Keratinocyte (primary cell): ENCODE measurements at regions not wholly inside any gene's neighbourhood (a gene's known extent, or its start where the extent isn't known, plus 50 kb on each side); places are given as distances from the start of the nearest gene placed in this dataset.

ENCODE experiments used
- DNase-seq: peaks from one replicate; pipeline ENCODE4 v3.0.0-alpha.2; 2011; ENCODE audit warnings: low read depth, missing footprints, low spot score
- FAIRE-seq: peaks from 2 replicates; lab custom pipeline; 2011; peaks lifted over from hg19 to GRCh38; lab: Jason Lieb, UNC
- H2AFZ ChIP-seq: 2 replicates; pipeline ENCODE4 v1.6.0; 2012; ENCODE audit warnings: low read length, control low read depth, inconsistent platforms; ENCODE audit not compliant: control insufficient read depth
- H3K27ac ChIP-seq: 2 replicates; pipeline ENCODE4 v1.5.1; 2011; ENCODE audit warnings: low read length; ENCODE audit not compliant: control insufficient read depth, insufficient read depth
- H3K27me3 ChIP-seq: 3 replicates; pipeline ENCODE4 v1.6.0; 2011; ENCODE audit warnings: low read length; ENCODE audit not compliant: control insufficient read depth, insufficient read depth; ENCODE audit errors: extremely low read depth
- H3K36me3 ChIP-seq, 2 experiments: 2 replicates in 1 of 2; 3 replicates in 1 of 2; pipeline ENCODE4 v1.5.1; 2011; ENCODE audit warnings: low read length in 2 of 2, mild to moderate bottlenecking in 1 of 2; ENCODE audit not compliant: control insufficient read depth in 2 of 2, insufficient read depth in 2 of 2; ENCODE audit errors: extremely low read depth in 1 of 2
- H3K4me1 ChIP-seq: 3 replicates; pipeline ENCODE4 v1.5.1; 2011; ENCODE audit warnings: low read length; ENCODE audit not compliant: control insufficient read depth, insufficient read depth; ENCODE audit errors: extremely low read depth
- H3K4me2 ChIP-seq: 3 replicates; pipeline ENCODE4 v1.6.0; 2011; ENCODE audit warnings: low read depth, low read length; ENCODE audit not compliant: control insufficient read depth, insufficient read depth; ENCODE audit errors: extremely low read depth
- H3K4me3 ChIP-seq, 3 experiments: fragments of 200-600 bp in 1 of 3; sonication (generic) in 1 of 3; 2 replicates in 2 of 3; 3 replicates in 1 of 3; pipeline ENCODE4 v1.5.1; 2011 to 2016; ENCODE audit warnings: low read length in 3 of 3, mild to moderate bottlenecking in 3 of 3, control low read depth in 2 of 3, inconsistent platforms in 1 of 3, low read depth in 1 of 3, mixed read lengths in 1 of 3, mixed run types in 1 of 3, moderate library complexity in 1 of 3; ENCODE audit not compliant: control insufficient read depth in 2 of 3, insufficient read depth in 2 of 3; ENCODE audit errors: extremely low read depth in 1 of 3
- H3K79me2 ChIP-seq: 2 replicates; pipeline ENCODE4 v1.6.0; 2012; ENCODE audit warnings: low read length; ENCODE audit not compliant: control insufficient read depth, insufficient read depth
- H3K9ac ChIP-seq: 3 replicates; pipeline ENCODE4 v1.6.0; 2011; ENCODE audit warnings: low read length; ENCODE audit not compliant: control insufficient read depth, insufficient read depth; ENCODE audit errors: extremely low read depth
- H3K9me1 ChIP-seq: 3 replicates; pipeline ENCODE4 v1.6.0; 2011; ENCODE audit warnings: low read length; ENCODE audit not compliant: control insufficient read depth, insufficient read depth; ENCODE audit errors: extremely low read depth
- H3K9me3 ChIP-seq: 2 replicates; pipeline ENCODE4 v1.5.1; 2012; ENCODE audit warnings: low read depth, low read length; ENCODE audit not compliant: control insufficient read depth
- H4K20me1 ChIP-seq: 3 replicates; pipeline ENCODE4 v1.6.0; 2011; ENCODE audit warnings: low read length; ENCODE audit not compliant: control insufficient read depth, insufficient read depth; ENCODE audit errors: extremely low read depth
- EZH2 ChIP-seq: IDR thresholded peaks from one replicate; pipeline ENCODE4 v1.6.1; 2012; ENCODE audit warnings: inconsistent platforms, mild to moderate bottlenecking, low read length, moderate library complexity
- dilution Hi-C: fragments of 300-500 bp; cut with MboI; formaldehyde crosslinking; loops from one replicate; pipeline ENCODE4 v1.7.0; 2020; ENCODE audit warnings: low sequenced_read_pairs; ENCODE audit not compliant: extremely low pct_ligation_motif_present
- TF ChIP-seq, protein P1 (sequence below), 3 experiments: IDR thresholded peaks in 1 of 3; conservative IDR thresholded peaks in 1 of 3; optimal IDR thresholded peaks in 1 of 3; 2 replicates in 2 of 3; 3 replicates in 1 of 3; pipeline versions ENCODE3 to v1.5.1; 2011; ENCODE audit warnings: low read length in 3 of 3, mild to moderate bottlenecking in 3 of 3, moderate library complexity in 2 of 3, control low read depth in 1 of 3, inconsistent platforms in 1 of 3; ENCODE audit not compliant: insufficient read depth in 2 of 3; ENCODE audit errors: extremely low read depth in 1 of 3

DNA sequence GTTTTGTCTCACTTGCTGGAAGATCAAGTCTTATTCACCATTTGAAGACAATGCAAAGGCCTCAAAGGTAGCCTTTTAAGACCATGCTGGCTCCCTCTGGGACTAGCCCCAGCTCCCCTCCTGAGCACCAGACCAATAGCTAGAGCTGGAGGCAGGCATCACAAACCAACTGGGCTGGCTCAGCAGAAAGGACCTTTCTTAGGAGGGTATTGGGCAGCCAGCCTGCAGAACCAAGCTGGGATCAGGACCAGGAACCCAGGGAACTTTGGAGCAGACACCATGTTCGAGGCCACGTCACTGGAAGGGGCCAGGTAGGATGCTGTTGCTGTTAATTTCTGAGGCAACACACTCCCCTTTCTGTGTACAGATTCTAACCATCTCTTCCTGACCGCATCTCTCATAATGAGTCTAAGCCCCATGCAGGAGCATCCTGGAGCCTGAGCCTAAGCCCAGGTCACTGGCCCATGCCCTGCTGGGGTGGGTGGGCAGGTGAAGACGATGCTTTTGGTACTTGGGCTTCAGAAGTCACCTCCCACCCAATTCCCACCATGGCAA lies 81.4 kb upstream of the KLF13 start:
- Histone ChIP-seq H3K27ac (no peak overlapping the region), H3K79me2 (no peaks in the 10 kb centered on the region), H3K9me3 (no peaks in the 10 kb centered on the region), H3K36me3 (no peaks in the 10 kb centered on the region), H4K20me1 (no peaks in the 10 kb centered on the region), H2AFZ (no peak overlapping the region), H3K4me1 (no peaks in the 10 kb centered on the region), H3K9me1 (no peaks in the 10 kb centered on the region), H3K9ac (no peak overlapping the region), H3K4me2 (no peak overlapping the region), H3K27me3 (peaks cover 3% of the 10 kb centered on the region), H3K4me3 (no peak overlapping the region)
- FAIRE-seq (no peak), DNase-seq (no peak)
- TF ChIP-seq EZH2: no peak
- TF ChIP-seq, protein P1, sequence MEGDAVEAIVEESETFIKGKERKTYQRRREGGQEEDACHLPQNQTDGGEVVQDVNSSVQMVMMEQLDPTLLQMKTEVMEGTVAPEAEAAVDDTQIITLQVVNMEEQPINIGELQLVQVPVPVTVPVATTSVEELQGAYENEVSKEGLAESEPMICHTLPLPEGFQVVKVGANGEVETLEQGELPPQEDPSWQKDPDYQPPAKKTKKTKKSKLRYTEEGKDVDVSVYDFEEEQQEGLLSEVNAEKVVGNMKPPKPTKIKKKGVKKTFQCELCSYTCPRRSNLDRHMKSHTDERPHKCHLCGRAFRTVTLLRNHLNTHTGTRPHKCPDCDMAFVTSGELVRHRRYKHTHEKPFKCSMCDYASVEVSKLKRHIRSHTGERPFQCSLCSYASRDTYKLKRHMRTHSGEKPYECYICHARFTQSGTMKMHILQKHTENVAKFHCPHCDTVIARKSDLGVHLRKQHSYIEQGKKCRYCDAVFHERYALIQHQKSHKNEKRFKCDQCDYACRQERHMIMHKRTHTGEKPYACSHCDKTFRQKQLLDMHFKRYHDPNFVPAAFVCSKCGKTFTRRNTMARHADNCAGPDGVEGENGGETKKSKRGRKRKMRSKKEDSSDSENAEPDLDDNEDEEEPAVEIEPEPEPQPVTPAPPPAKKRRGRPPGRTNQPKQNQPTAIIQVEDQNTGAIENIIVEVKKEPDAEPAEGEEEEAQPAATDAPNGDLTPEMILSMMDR (optimal IDR thresholded peaks at IDR 0.05 in 1 of 3, IDR thresholded peaks at IDR 0.05 in 1 of 3, conservative IDR thresholded peaks at IDR 0.05 in 1 of 3; ENCODE audit: extremely low read depth in 1 of 3, insufficient read depth in 2 of 3, low read length in 3 of 3): no peak
- dilution Hi-C loops: no loop called here

DNA sequence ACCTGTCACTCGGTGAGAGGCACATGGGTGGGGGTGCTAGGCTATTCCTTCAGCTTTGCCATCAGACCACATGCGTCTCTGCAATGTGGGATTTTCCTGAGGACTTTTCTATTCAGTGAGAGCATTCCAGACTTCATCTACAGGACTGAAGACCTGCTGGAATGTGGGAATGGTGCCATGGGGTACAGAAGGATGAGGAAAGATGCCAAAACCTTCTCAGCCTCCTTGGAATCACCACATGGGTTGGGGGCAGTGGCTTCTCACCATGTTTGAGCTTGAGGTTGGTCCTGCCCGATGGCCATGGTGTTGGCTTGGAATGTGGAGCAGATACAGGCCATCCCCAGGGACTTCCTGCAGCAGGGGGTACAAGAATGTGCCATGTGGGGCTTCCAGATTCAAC lies 80.9 kb upstream of the KLF13 start:
- Histone ChIP-seq H3K36me3 (no peaks in the 10 kb centered on the region), H3K79me2 (no peaks in the 10 kb centered on the region), H3K4me1 (no peaks in the 10 kb centered on the region), H4K20me1 (no peaks in the 10 kb centered on the region), H3K9me1 (no peaks in the 10 kb centered on the region), H3K27me3 (peaks cover 3% of the 10 kb centered on the region), H3K9me3 (no peaks in the 10 kb centered on the region), H2AFZ (no peak overlapping the region), H3K27ac (no peak overlapping the region), H3K9ac (no peak overlapping the region), H3K4me3 (no peak overlapping the region), H3K4me2 (no peak overlapping the region)
- TF ChIP-seq, protein P1 (optimal IDR thresholded peaks at IDR 0.05 in 1 of 3, IDR thresholded peaks at IDR 0.05 in 1 of 3, conservative IDR thresholded peaks at IDR 0.05 in 1 of 3; ENCODE audit: extremely low read depth in 1 of 3, insufficient read depth in 2 of 3, low read length in 3 of 3): no peak
- no peak for TF ChIP-seq EZH2
- FAIRE-seq: no peak
- dilution Hi-C loops: no loop called here
- DNase-seq: no peak
